22Rv1 (cell line): ENCODE measurements at regions not wholly inside any gene's neighbourhood (a gene's known extent, or its start where the extent isn't known, plus 50 kb on each side); places are given as distances from the start of the nearest gene placed in this dataset.

Experiments used
- CTCF ChIP-seq: fragments of 450-650 bp; IDR thresholded peaks from 2 replicates; pipeline ENCODE4 v1.5.1; 2017; ENCODE audit warnings: mild to moderate bottlenecking
- ZFX ChIP-seq: fragments of 450-650 bp; IDR thresholded peaks from 2 replicates; pipeline ENCODE4 v1.6.1; 2017; ENCODE audit warnings: antibody characterized with exemption, borderline replicate concordance

- TF ChIP-seq CTCF (no peak), ZFX (no peak)
These were observed 377.8 kb downstream of the LNPK start for GRCh38 chr2:175624211-175624761.
